C4-2B (cell line): ENCODE measurements at regions not wholly inside any gene's neighbourhood (a gene's known extent, or its start where the extent isn't known, plus 50 kb on each side); places are given as distances from the start of the nearest gene placed in this dataset.

Experiments used
- H3K27ac ChIP-seq: fragments of 450-650 bp; 2 replicates; pipeline ENCODE4 v1.5.1; 2017
- CTCF ChIP-seq: fragments of 450-650 bp; conservative IDR thresholded peaks from 2 replicates; pipeline ENCODE4 v1.5.1; 2017; ENCODE audit warnings: mild to moderate bottlenecking
- ZFX ChIP-seq: fragments of 450-650 bp; IDR thresholded peaks from 2 replicates; pipeline ENCODE4 v1.6.1; 2017

- TF ChIP-seq ZFX (no peak), CTCF (no peak)
- no peak overlapping the region for H3K27ac ChIP-seq
These were observed 318.2 kb downstream of the NUAK1 start for GRCh38 chr12:105820429-105821125.

- H3K27ac ChIP-seq = no peak overlapping the region
- TF ChIP-seq CTCF (no peak), ZFX (no peak)
These were observed 316.3 kb downstream of the NUAK1 start for GRCh38 chr12:105822131-105823105.

- H3K27ac ChIP-seq = no peak overlapping the region
- no peak for TF ChIP-seq ZFX
- TF ChIP-seq CTCF = no peak
These were observed 314.9 kb downstream of the NUAK1 start for GRCh38 chr12:105823810-105824209.

- no peak for TF ChIP-seq ZFX
- no peak for TF ChIP-seq CTCF
- no peak overlapping the region for H3K27ac ChIP-seq
These were observed 313.6 kb downstream of the NUAK1 start for GRCh38 chr12:105825141-105825540.

GRCh38 chr12:105831372-105831771 is 307.4 kb downstream of the NUAK1 start:
- no peak overlapping the region for H3K27ac ChIP-seq
- TF ChIP-seq CTCF (no peak), ZFX (no peak)

GRCh38 chr12:105832021-105832420 is 306.7 kb downstream of the NUAK1 start:
- TF ChIP-seq ZFX = no peak
- TF ChIP-seq CTCF = no peak
- H3K27ac ChIP-seq = no peak overlapping the region

GRCh38 chr12:105832806-105833205 is 305.9 kb downstream of the NUAK1 start:
- H3K27ac ChIP-seq = no peak overlapping the region
- TF ChIP-seq CTCF (no peak), ZFX (no peak)
